Osteoblast (primary cell): ENCODE measurements at regions not wholly inside any gene's neighbourhood (a gene's known extent, or its start where the extent isn't known, plus 50 kb on each side); places are given as distances from the start of the nearest gene placed in this dataset.
"Not testable (repeated sequence)": the region's sequence is repeated elsewhere in the genome, so short reads cannot be mapped to it uniquely, and the experiment has no call there.

Source experiments
- DNase-seq: peaks from one replicate; pipeline ENCODE4 v3.0.0; 2011; ENCODE audit warnings: low spot score, mixed read lengths; ENCODE audit not compliant: insufficient read length; ENCODE audit errors: missing footprints
- H2AFZ ChIP-seq: 2 replicates; pipeline ENCODE4 v1.6.0; 2011; ENCODE audit warnings: mild to moderate bottlenecking, low read length
- H3K27ac ChIP-seq: 2 replicates; pipeline ENCODE4 v1.5.1; 2011; ENCODE audit warnings: mild to moderate bottlenecking, low read depth, low read length, moderate library complexity
- H3K27me3 ChIP-seq: 2 replicates; pipeline ENCODE4 v1.6.0; 2012; ENCODE audit warnings: mild to moderate bottlenecking, control low read depth, inconsistent platforms, low read length, moderate library complexity; ENCODE audit not compliant: insufficient read depth
- H3K36me3 ChIP-seq: 2 replicates; pipeline ENCODE4 v1.5.1; 2011; ENCODE audit warnings: mild to moderate bottlenecking, low read length, control low read depth, moderate library complexity; ENCODE audit not compliant: insufficient read depth
- H3K4me1 ChIP-seq: 2 replicates; pipeline ENCODE4 v1.5.1; 2011; ENCODE audit warnings: mild to moderate bottlenecking, low read length, control low read depth, moderate library complexity; ENCODE audit not compliant: insufficient read depth
- H3K4me2 ChIP-seq: 2 replicates; pipeline ENCODE4 v1.6.0; 2011; ENCODE audit warnings: mild to moderate bottlenecking, low read length; ENCODE audit not compliant: insufficient read depth
- H3K4me3 ChIP-seq: fragments of 200-600 bp; sonication (generic); 3 replicates; pipeline ENCODE4 v1.5.1; 2012; ENCODE audit warnings: mild to moderate bottlenecking, low read length, inconsistent platforms; ENCODE audit not compliant: insufficient read depth
- H3K79me2 ChIP-seq: 2 replicates; pipeline ENCODE4 v1.6.0; 2012; ENCODE audit warnings: mild to moderate bottlenecking, low read length, control low read depth, inconsistent platforms; ENCODE audit not compliant: insufficient read depth
- H3K9me3 ChIP-seq: 2 replicates; pipeline ENCODE4 v1.5.1; 2011; ENCODE audit warnings: low read depth, low read length, control low read depth
- H4K20me1 ChIP-seq: 2 replicates; pipeline ENCODE4 v1.6.0; 2012; ENCODE audit warnings: mild to moderate bottlenecking, low read length, control low read depth; ENCODE audit not compliant: insufficient read depth
- TF ChIP-seq, protein P1 (sequence below): IDR thresholded peaks from 2 replicates; pipeline ENCODE4 v1.5.1; 2011; ENCODE audit warnings: mild to moderate bottlenecking, low read depth, low read length, moderate library complexity; ENCODE audit errors: extremely low read depth

DNA sequence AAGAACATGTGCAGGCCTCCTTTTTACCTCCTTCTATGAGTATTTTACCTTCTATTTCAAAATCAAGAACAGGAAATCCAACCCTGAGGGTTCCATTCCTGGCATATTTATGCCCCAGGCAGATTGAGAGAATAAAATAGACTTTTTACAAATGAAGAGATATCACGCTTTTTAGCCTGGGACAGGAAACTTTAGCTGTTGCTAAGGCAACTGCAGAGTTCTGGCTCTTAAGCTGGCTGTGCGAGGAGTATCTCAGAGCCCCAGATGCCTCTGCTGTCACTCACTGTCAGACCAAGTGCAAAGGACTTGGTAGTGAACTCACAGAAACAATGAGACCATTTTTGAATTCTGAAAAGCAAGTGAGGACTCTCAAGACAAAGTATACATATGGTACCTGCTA is 69.5 kb upstream of the HSPB3 start:
- Histone ChIP-seq H4K20me1 (no peaks in the 10 kb centered on the region), H3K4me1 (peaks cover 15% of the 10 kb centered on the region), H3K9me3 (no peaks in the 10 kb centered on the region), H2AFZ (no peak overlapping the region), H3K4me3 (no peak overlapping the region), H3K4me2 (no peak overlapping the region), H3K27ac (no peak overlapping the region), H3K27me3 (no peaks in the 10 kb centered on the region), H3K36me3 (no peaks in the 10 kb centered on the region), H3K79me2 (no peaks in the 10 kb centered on the region)
- DNase-seq, result no peak
- TF ChIP-seq, protein P1, sequence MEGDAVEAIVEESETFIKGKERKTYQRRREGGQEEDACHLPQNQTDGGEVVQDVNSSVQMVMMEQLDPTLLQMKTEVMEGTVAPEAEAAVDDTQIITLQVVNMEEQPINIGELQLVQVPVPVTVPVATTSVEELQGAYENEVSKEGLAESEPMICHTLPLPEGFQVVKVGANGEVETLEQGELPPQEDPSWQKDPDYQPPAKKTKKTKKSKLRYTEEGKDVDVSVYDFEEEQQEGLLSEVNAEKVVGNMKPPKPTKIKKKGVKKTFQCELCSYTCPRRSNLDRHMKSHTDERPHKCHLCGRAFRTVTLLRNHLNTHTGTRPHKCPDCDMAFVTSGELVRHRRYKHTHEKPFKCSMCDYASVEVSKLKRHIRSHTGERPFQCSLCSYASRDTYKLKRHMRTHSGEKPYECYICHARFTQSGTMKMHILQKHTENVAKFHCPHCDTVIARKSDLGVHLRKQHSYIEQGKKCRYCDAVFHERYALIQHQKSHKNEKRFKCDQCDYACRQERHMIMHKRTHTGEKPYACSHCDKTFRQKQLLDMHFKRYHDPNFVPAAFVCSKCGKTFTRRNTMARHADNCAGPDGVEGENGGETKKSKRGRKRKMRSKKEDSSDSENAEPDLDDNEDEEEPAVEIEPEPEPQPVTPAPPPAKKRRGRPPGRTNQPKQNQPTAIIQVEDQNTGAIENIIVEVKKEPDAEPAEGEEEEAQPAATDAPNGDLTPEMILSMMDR, result no peak

DNA sequence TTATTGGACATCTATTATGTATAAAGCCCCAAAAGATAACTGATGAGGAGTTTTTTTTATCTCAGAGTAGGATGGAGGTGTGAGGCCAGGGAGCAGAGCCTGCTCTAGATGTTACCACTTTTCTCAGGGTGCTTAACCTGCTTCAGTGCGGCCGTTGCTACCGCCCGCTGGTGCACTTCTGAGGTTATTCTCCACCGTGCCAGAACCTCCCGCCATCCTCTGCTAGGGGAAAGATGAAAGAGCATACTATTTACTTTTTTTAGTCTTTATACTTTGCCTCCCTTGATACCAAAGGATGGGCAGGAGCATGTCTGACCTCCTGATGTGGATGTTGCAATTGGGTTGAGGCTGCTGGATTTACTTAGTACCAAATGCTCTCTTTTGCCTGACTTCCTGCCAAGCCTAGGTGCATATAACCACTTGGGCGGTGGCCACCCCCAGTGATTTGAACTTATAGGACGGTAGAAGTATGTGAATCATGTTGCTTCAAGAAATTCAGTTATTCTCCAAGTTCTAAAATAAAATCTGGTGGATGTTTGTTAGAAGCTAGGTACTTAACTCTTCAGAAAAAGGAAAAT is 71.1 kb upstream of the HSPB3 start:
- Histone ChIP-seq H3K27me3 (no peaks in the 10 kb centered on the region), H3K9me3 (no peaks in the 10 kb centered on the region), H3K4me3 (no peak overlapping the region), H4K20me1 (no peaks in the 10 kb centered on the region), H3K27ac (no peak overlapping the region), H3K79me2 (no peaks in the 10 kb centered on the region), H3K4me1 (peaks cover 15% of the 10 kb centered on the region), H3K36me3 (no peaks in the 10 kb centered on the region), H2AFZ (no peak overlapping the region), H3K4me2 (no peak overlapping the region)
- DNase-seq, result no peak
- TF ChIP-seq, protein P1, result no peak

DNA sequence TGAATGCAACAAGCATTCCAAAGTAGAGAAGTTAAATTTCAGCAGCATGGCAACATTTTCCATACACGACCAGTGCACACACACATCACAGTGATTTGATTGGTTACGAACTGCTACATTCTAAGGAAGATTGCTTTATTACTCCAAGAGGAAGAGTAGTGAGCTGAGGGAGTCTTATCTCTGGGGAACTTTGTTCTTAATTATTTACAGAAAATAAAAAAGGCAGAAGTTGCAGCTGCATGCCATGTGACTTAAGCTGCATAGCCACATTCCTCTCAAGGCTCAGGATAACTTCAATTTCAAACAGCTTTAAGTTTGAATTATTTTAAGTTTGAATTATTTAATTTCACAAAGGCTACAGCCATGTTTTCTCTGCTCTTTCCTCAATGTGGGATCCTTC is 71.6 kb upstream of the HSPB3 start:
- TF ChIP-seq, protein P1, result no peak
- Histone ChIP-seq H3K4me2 (no peak overlapping the region), H3K4me3 (no peak overlapping the region), H3K9me3 (no peaks in the 10 kb centered on the region), H3K36me3 (no peaks in the 10 kb centered on the region), H3K4me1 (peaks cover 15% of the 10 kb centered on the region), H3K27me3 (no peaks in the 10 kb centered on the region), H4K20me1 (no peaks in the 10 kb centered on the region), H2AFZ (no peak overlapping the region), H3K79me2 (no peaks in the 10 kb centered on the region), H3K27ac (no peak overlapping the region)
- no peak for DNase-seq

DNA sequence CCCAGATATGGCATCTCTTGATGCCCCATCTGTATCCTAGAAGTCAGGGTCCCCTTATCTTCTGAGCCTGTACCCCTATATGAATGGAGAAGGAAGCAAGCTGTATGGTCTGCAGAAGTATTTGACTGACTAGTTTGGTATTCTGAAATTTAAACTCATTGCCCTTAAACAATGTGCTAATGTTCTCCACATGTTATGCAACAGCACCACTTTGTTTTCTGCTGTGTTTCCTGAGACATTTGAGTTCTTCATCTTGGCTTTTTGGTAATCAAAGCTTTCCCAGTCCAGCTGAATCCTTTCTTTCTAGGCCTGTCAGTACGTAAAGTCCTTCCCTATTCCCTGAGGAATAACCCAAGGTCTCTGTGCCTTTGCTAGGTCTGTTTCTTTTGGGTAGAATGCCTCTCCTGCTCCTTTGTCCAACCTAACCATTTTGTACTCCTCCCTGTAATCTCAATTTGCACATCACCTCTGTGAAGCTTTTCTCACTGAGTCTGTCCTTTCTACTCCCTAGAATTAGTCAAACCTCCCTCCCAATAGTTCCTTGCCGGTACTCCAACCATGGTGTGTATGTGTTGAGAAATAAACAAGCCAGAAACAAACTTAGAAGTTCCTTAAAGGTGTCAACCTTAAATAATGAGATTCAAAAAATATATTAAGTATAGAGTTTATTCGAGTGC is 72.1 kb upstream of the HSPB3 start:
- Histone ChIP-seq H3K27me3 (no peaks in the 10 kb centered on the region), H3K4me1 (peaks cover 12% of the 10 kb centered on the region), H3K4me2 (no peak overlapping the region), H3K4me3 (no peak overlapping the region), H4K20me1 (no peaks in the 10 kb centered on the region), H3K27ac (no peak overlapping the region), H3K9me3 (no peaks in the 10 kb centered on the region), H3K36me3 (no peaks in the 10 kb centered on the region), H3K79me2 (no peaks in the 10 kb centered on the region), H2AFZ (no peak overlapping the region)
- TF ChIP-seq, protein P1, result no peak
- no peak for DNase-seq

DNA sequence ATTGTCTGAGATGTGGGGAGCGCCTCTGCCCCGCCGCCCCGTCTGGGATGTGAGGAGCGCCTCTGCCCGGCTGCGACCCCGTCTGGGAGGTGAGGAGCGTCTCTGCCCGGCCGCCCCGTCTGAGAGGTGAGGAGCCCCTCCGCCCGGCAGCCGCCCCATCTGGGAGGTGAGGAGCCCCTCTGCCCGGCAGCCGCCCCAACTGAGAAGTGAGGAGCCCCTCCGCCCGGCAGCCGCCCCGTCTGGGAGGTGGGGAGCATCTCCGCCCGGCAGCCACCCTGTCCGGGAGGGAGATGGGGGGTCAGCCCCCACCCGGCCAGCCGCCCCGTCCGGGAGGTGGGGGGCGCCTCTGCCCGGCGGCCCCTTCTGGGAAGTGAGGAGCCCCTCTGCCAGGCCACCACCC is 70.9 kb upstream of the ARL15 start:
- H3K4me2 ChIP-seq, H3K36me3 ChIP-seq, H2AFZ ChIP-seq, H3K4me1 ChIP-seq, H3K4me3 ChIP-seq, H3K27me3 ChIP-seq, H3K9me3 ChIP-seq, DNase-seq, H3K79me2 ChIP-seq, H3K27ac ChIP-seq, H4K20me1 ChIP-seq: not testable (repeated sequence)
